K562 (cell line): ENCODE measurements at regions not wholly inside any gene's neighbourhood (a gene's known extent, or its start where the extent isn't known, plus 50 kb on each side); places are given as distances from the start of the nearest gene placed in this dataset.
"Not testable (repeated sequence)": the region's sequence is repeated elsewhere in the genome, so short reads cannot be mapped to it uniquely, and the experiment has no call there.

ENCODE experiments used
- ATAC-seq: fragments of 200-7000 bp; cut with Tn5 transposase; 3 replicates; pipeline ENCODE4 v1.9.1; 2020; ENCODE audit warnings: moderate library complexity
- BruUV-seq: library from RNA; stranded (reverse); fragments of 400-500 nt; replicated peaks from 2 replicates; lab custom pipeline; 2021; lab: Mats Ljungman, UMichigan
- CTCF ChIA-PET: fragments of 300-600 bp; formaldehyde crosslinking; extraction: SDS; loops from one replicate; lab custom pipeline; 2021; ENCODE audit warnings: low intra/inter-chr PET ratio; lab: Yijun Ruan, JAX
- POLR2A ChIA-PET: fragments of 300-600, 350-650 bp; sonication (Branson Sonifier 250); formaldehyde crosslinking; extraction: SDS; loops from one replicate; lab custom pipeline; 2021; ENCODE audit warnings: antibody characterized with exemption, inconsistent platforms; lab: Yijun Ruan, JAX
- DNase-seq, 4 experiments: peaks; one replicate each; pipeline versions ENCODE4 v3.0.0 to v3.0.0-alpha.2; 2011 to 2018; ENCODE audit warnings: low spot score in 3 of 4, mixed read lengths in 3 of 4; ENCODE audit errors: extremely low read depth in 1 of 4
- FAIRE-seq: peaks from 2 replicates; lab custom pipeline; 2011; peaks lifted over from hg19 to GRCh38; lab: Jason Lieb, UNC
- H2AFZ ChIP-seq: 2 replicates; pipeline ENCODE4 v1.6.0; 2011; ENCODE audit warnings: low read depth, low read length, control low read depth, inconsistent platforms
- H3K27ac ChIP-seq: fragments of 200-600 bp; 3 replicates; pipeline ENCODE4 v1.8.0; 2011; ENCODE audit warnings: low read depth, mild to moderate bottlenecking, control low read depth, inconsistent platforms, low read length, moderate library complexity, mixed read lengths; ENCODE audit errors: extremely low read depth
- H3K27me3 ChIP-seq, 2 experiments: fragments of 300-600 bp in 1 of 2; 2 replicates in 1 of 2; 3 replicates in 1 of 2; pipeline versions ENCODE4 v1.6.0 to v1.8.0; 2011; ENCODE audit warnings: inconsistent platforms in 2 of 2, low read length in 2 of 2, mild to moderate bottlenecking in 1 of 2, mixed read lengths in 1 of 2, moderate library complexity in 1 of 2; ENCODE audit not compliant: control insufficient read depth in 2 of 2, insufficient read depth in 2 of 2
- H3K36me3 ChIP-seq: fragments of 300-600 bp; 3 replicates; pipeline ENCODE4 v1.8.0; 2011; ENCODE audit warnings: mild to moderate bottlenecking, low read length, inconsistent platforms; ENCODE audit not compliant: control insufficient read depth, insufficient read depth
- H3K4me1 ChIP-seq, 2 experiments: fragments of 200-600 bp in 1 of 2; replicated peaks in 1 of 2; 2 replicates in 1 of 2; 3 replicates in 1 of 2; pipeline versions ENCODE4 v1.5.1 to v1.8.0; 2011; ENCODE audit warnings: inconsistent platforms in 2 of 2, low read length in 2 of 2, mild to moderate bottlenecking in 1 of 2, mixed read lengths in 1 of 2, moderate library complexity in 1 of 2; ENCODE audit not compliant: control insufficient read depth in 2 of 2, insufficient read depth in 2 of 2
- H3K4me2 ChIP-seq: 2 replicates; pipeline ENCODE4 v1.6.1; 2011; ENCODE audit warnings: low read length, control low read depth, inconsistent platforms, mixed read lengths; ENCODE audit not compliant: insufficient read depth
- H3K4me3 ChIP-seq: fragments of 200-600 bp; sonication (generic), shearing (Covaris generic); 2 replicates; pipeline ENCODE4 v1.5.1; 2016; ENCODE audit warnings: control low read depth, inconsistent platforms
- H3K79me2 ChIP-seq: fragments of 200-600 bp; 3 replicates; pipeline ENCODE4 v1.8.0; 2011; ENCODE audit warnings: low read length, inconsistent platforms; ENCODE audit not compliant: control insufficient read depth, insufficient read depth
- H3K9ac ChIP-seq, 2 experiments: 2 replicates each; pipeline versions ENCODE4 v1.6.0 to v1.6.1; 2011; ENCODE audit warnings: low read depth in 2 of 2, low read length in 2 of 2, control low read depth in 1 of 2, inconsistent platforms in 1 of 2, mild to moderate bottlenecking in 1 of 2, mixed read lengths in 1 of 2; ENCODE audit not compliant: insufficient read depth in 1 of 2
- H3K9me1 ChIP-seq: one replicate; pipeline ENCODE4 v1.6.0; 2011; ENCODE audit warnings: inconsistent platforms, mild to moderate bottlenecking, low read length, moderate library complexity; ENCODE audit not compliant: control insufficient read depth, insufficient read depth
- H3K9me3 ChIP-seq: replicated peaks from 2 replicates; pipeline ENCODE4 v1.5.1; 2011; ENCODE audit warnings: low read depth, low read length, inconsistent platforms; ENCODE audit not compliant: control insufficient read depth, insufficient read depth
- H4K20me1 ChIP-seq: replicated peaks from 2 replicates; pipeline ENCODE4 v1.6.1; 2011; ENCODE audit warnings: low read length, inconsistent platforms, mixed read lengths; ENCODE audit not compliant: control insufficient read depth, insufficient read depth
- SP2 ChIP-seq: IDR thresholded peaks from 2 replicates; pipeline ENCODE4 v1.6.1; 2011; ENCODE audit warnings: mild to moderate bottlenecking, low read depth, low read length, moderate library complexity; ENCODE audit not compliant: poor library complexity, severe bottlenecking; ENCODE audit errors: extremely low read depth
- U2AF1 ChIP-seq: fragments of 200-400 bp; formaldehyde crosslinking; optimal IDR thresholded peaks from 2 replicates; pipeline ENCODE3; 2017; ENCODE audit warnings: mild to moderate bottlenecking, low read depth, low read length, moderate library complexity
- ZNF444 ChIP-seq: fragments of 250-450 bp; sonication (Bioruptor Pico); IDR thresholded peaks from 2 replicates; pipeline ENCODE4 v1.4.0; 2020; ENCODE audit warnings: mild to moderate bottlenecking, moderate library complexity
- WGBS: fragments of 100-300 bp; shearing (Covaris generic); methylation state at CpG from one replicate; pipeline ENCODE4 v1.1.6; 2016; ENCODE audit warnings: low coverage, mixed read lengths; ENCODE audit not compliant: insufficient coverage; ENCODE audit errors: missing lambda C conversion rate; 5-methylcytosine and 5-hydroxymethylcytosine counted together
- in situ Hi-C: fragments of 300-500 bp; cut with MboI; formaldehyde crosslinking; loops from 4 replicates; pipeline ENCODE4 v1.15.0; 2018; ENCODE audit warnings: inconsistent platforms, mixed read lengths
- intact Hi-C: fragments of 100-400 bp; cut with micrococcal nuclease; formaldehyde crosslinking; loops from 2 replicates; pipeline ENCODE4 v1.14.2; 2022

GRCh38 chr2:16381511-16381910, 284.1 kb downstream of the CYRIA start:
- Histone ChIP-seq H3K79me2 (no peaks in the 10 kb centered on the region), H3K4me3 (no peak overlapping the region), H3K9ac (no peak overlapping the region), H3K27ac (no peak overlapping the region), H3K9me1 (no peaks in the 10 kb centered on the region), H3K27me3 (peaks cover 0 to 2% of the 10 kb centered on the region in 2 experiments; a peak in 1 of 5 replicates), H4K20me1 (no peaks in the 10 kb centered on the region), H3K9me3 (no peaks in the 10 kb centered on the region), H3K4me2 (no peak overlapping the region), H3K36me3 (no peaks in the 10 kb centered on the region), H2AFZ (no peak overlapping the region), H3K4me1 (no peaks in the 10 kb centered on the region)
- no TSS peak for BruUV-seq
- intact Hi-C loops (no loop called here), in situ Hi-C loops (no loop called here)
- WGBS = 0% methylated on average over 2 of the region's 2 CpGs
- ATAC-seq (no peak), DNase-seq (no peak), FAIRE-seq (no peak)
- no peak for TF ChIP-seq ZNF444 (CRISPR knock-in tag)
- no peak for TF ChIP-seq SP2
- no peak for TF ChIP-seq U2AF1
- ChIA-PET POLR2A (no interaction called here), CTCF (no interaction called here)

GRCh38 chr2:16379901-16380300, 285.7 kb downstream of the CYRIA start:
- ATAC-seq, POLR2A ChIA-PET: not testable (repeated sequence)
- 18% methylated on average over 5 of the region's 5 CpGs for WGBS

DNA sequence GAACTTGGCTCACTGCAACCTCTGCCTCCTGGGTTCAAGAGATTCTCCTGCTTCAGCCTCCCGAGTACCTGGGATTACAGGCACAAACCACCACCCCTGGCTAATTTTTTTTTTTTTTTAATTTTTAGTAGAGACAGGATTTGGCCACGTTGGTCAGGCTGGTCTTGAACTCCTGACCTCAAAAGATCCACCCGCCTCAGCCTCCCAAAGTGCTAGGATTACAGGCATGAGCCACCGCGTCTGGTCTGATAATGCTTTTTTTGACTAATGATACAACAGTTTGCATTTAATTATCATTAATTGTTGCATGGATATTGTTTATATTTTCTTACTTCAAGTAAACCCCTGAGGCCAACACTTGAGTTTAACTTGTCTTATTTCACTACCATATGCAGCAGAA, 286.6 kb downstream of the CYRIA start:
- H3K79me2 ChIP-seq, ATAC-seq, H2AFZ ChIP-seq, BruUV-seq, CTCF ChIA-PET, DNase-seq, H4K20me1 ChIP-seq, H3K9me3 ChIP-seq, H3K4me1 ChIP-seq, H3K9me1 ChIP-seq, H3K9ac ChIP-seq, H3K36me3 ChIP-seq, FAIRE-seq, H3K4me3 ChIP-seq, H3K4me2 ChIP-seq, intact Hi-C loops, H3K27ac ChIP-seq, in situ Hi-C loops, H3K27me3 ChIP-seq: not testable (repeated sequence)
- POLR2A ChIA-PET = interaction anchor here (0.5 kb wide), 1 partner anchor 48 kb away, joined by 4 read pairs; no protein-coding TSS in a partner anchor
- WGBS = 13% methylated on average over 4 of the region's 5 CpGs

More at GRCh38 chr2:16379901-16380300, 285.7 kb downstream of the CYRIA start:
- BruUV-seq, H4K20me1 ChIP-seq, DNase-seq, FAIRE-seq, H3K79me2 ChIP-seq, H2AFZ ChIP-seq, H3K27me3 ChIP-seq, in situ Hi-C loops, H3K4me2 ChIP-seq, intact Hi-C loops, H3K9me3 ChIP-seq, H3K27ac ChIP-seq, H3K4me1 ChIP-seq, H3K9me1 ChIP-seq, H3K36me3 ChIP-seq, H3K4me3 ChIP-seq, H3K9ac ChIP-seq, CTCF ChIA-PET: not testable (repeated sequence)
